Spleen (tissue), 7 donors: ENCODE measurements at regions not wholly inside any gene's neighbourhood (a gene's known extent, or its start where the extent isn't known, plus 50 kb on each side); places are given as distances from the start of the nearest gene placed in this dataset.

ENCODE experiments used
- POLR2A ChIP-seq, 3 donors: fragments of 450-650 bp; IDR thresholded peaks; one replicate each; pipeline ENCODE4 v1.5.1; 2017; ENCODE audit warnings: antibody characterized with exemption in 3 of 3, mild to moderate bottlenecking in 1 of 3
- POLR2AphosphoS5 ChIP-seq, 3 donors: sonication (generic); formaldehyde crosslinking; IDR thresholded peaks; one replicate each; pipeline ENCODE4 v1.5.1; 2017; ENCODE audit warnings: antibody characterized with exemption in 3 of 3
- TF ChIP-seq, protein P1 (sequence below), 11 experiments: fragments of 200-600 bp in 7 of 11; fragments of 450-650 bp in 4 of 11; sonication (generic) in 4 of 11; IDR thresholded peaks in 8 of 11; conservative IDR thresholded peaks in 3 of 11; 1 replicate in 7 of 11; 2 replicates in 4 of 11; pipeline versions ENCODE4 v1.4.0 to v1.8.0; 2016 to 2021; ENCODE audit warnings: antibody characterized with exemption in 11 of 11, inconsistent platforms in 4 of 11, mild to moderate bottlenecking in 1 of 11
- donor health status: DM: no; HTN: no; CAD: no; lungs with moderate emphysema.
- donor health status: DM: no; HTN: no; CAD: no.
- donor health status: DM: no; HTN: no; CAD: no.

GRCh38 chr10:33498391-33498891, 164.0 kb upstream of the NRP1 start:
- TF ChIP-seq POLR2A (IDR thresholded peaks at IDR 0.05) (no peak), POLR2AphosphoS5 (IDR thresholded peaks at IDR 0.05) (peak in 1 of 3 donors; percentile 9)
- TF ChIP-seq, protein P1, sequence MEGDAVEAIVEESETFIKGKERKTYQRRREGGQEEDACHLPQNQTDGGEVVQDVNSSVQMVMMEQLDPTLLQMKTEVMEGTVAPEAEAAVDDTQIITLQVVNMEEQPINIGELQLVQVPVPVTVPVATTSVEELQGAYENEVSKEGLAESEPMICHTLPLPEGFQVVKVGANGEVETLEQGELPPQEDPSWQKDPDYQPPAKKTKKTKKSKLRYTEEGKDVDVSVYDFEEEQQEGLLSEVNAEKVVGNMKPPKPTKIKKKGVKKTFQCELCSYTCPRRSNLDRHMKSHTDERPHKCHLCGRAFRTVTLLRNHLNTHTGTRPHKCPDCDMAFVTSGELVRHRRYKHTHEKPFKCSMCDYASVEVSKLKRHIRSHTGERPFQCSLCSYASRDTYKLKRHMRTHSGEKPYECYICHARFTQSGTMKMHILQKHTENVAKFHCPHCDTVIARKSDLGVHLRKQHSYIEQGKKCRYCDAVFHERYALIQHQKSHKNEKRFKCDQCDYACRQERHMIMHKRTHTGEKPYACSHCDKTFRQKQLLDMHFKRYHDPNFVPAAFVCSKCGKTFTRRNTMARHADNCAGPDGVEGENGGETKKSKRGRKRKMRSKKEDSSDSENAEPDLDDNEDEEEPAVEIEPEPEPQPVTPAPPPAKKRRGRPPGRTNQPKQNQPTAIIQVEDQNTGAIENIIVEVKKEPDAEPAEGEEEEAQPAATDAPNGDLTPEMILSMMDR (IDR thresholded peaks at IDR 0.05 in 8 of 11, conservative IDR thresholded peaks at IDR 0.05 in 3 of 11), result no peak
